Upper lobe of left lung (tissue), 4 donors: ENCODE measurements at regions not wholly inside any gene's neighbourhood (a gene's known extent, or its start where the extent isn't known, plus 50 kb on each side); places are given as distances from the start of the nearest gene placed in this dataset.

Source experiments
- CTCF ChIP-seq, 6 experiments: fragments of 450-650 bp in 4 of 6; fragments of 200-600 bp in 2 of 6; sonication (generic) in 2 of 6; IDR thresholded peaks; one replicate each; pipeline ENCODE4 v1.5.1; 2016 to 2019; ENCODE audit warnings: antibody characterized with exemption in 6 of 6
- EP300 ChIP-seq, 4 donors: sonication (generic); formaldehyde crosslinking; IDR thresholded peaks; one replicate each; pipeline ENCODE4 v1.5.1; 2017; ENCODE audit warnings: antibody characterized with exemption in 4 of 4, control low read depth in 2 of 4
- POLR2A ChIP-seq, 4 donors: fragments of 450-650 bp; IDR thresholded peaks; one replicate each; pipeline ENCODE4 v1.5.1; 2016 to 2017; ENCODE audit warnings: antibody characterized with exemption in 4 of 4, mild to moderate bottlenecking in 2 of 4
- POLR2AphosphoS5 ChIP-seq, 2 donors: sonication (generic); formaldehyde crosslinking; IDR thresholded peaks; one replicate each; pipeline ENCODE4 v1.5.1; 2017; ENCODE audit warnings: antibody characterized with exemption in 2 of 2

GRCh38 chr10:84693006-84693405 lies 364.6 kb downstream of the CCSER2 start:
- TF ChIP-seq CTCF (IDR thresholded peaks at IDR 0.05) (no peak), POLR2A (IDR thresholded peaks at IDR 0.05) (no peak), EP300 (IDR thresholded peaks at IDR 0.05) (no peak), POLR2AphosphoS5 (IDR thresholded peaks at IDR 0.05) (no peak)
